ENCODE measurements at regions not wholly inside any gene's neighbourhood (a gene's known extent, or its start where the extent isn't known, plus 50 kb on each side); places are given as distances from the start of the nearest gene placed in this dataset.

DNA sequence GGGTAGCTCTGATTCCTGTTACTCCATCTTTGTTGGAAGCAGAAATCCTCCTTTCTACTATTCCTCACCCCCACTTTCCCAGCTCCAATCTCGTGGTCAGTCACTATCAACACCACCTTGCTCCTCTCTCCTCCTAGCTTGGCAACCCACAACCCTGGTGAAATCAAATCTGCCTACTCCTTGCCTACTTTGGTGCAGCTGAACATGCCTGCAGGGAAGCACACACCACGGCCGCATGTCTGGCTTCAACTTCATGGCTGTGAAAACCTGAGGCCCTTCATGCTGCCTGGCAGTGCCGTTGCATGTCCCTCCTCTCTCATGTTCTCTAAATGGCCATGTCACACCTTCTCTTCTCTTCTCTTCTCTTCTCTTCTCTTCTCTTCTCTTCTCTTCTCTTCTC is 112.4 kb upstream of the FOXA2 start:
- Histone ChIP-seq H3K4me2 (ENCODE audit: insufficient read depth, low read length) (no peak overlapping the region), H2AFZ (ENCODE audit: low read depth, low read length) (no peak overlapping the region), H3K4me1 (replicated peaks in 1 of 2; ENCODE audit: control insufficient read depth in 2 of 2, insufficient read depth in 2 of 2, low read length in 2 of 2) (peaks cover 0 to 1% of the 10 kb centered on the region in 2 experiments; a peak in 2 of 5 replicates), H3K79me2 (ENCODE audit: control insufficient read depth, insufficient read depth, low read length) (no peaks in the 10 kb centered on the region), H4K20me1 (replicated peaks; ENCODE audit: control insufficient read depth, insufficient read depth, low read length) (no peaks in the 10 kb centered on the region), H3K27me3 (ENCODE audit: control insufficient read depth in 2 of 2, insufficient read depth in 2 of 2, low read length in 2 of 2) (no peaks in the 10 kb centered on the region; a peak in 1 of 5 replicates), H3K9me3 (replicated peaks; ENCODE audit: control insufficient read depth, insufficient read depth, low read depth, low read length) (no peaks in the 10 kb centered on the region), H3K9me1 (ENCODE audit: control insufficient read depth, insufficient read depth, low read length) (no peaks in the 10 kb centered on the region), H3K27ac (ENCODE audit: extremely low read depth, low read depth, low read length) (no peak overlapping the region), H3K4me3 (no peak overlapping the region), H3K9ac (ENCODE audit: insufficient read depth in 1 of 2, low read depth in 2 of 2, low read length in 2 of 2) (no peak overlapping the region), H3K36me3 (ENCODE audit: control insufficient read depth, insufficient read depth, low read length) (no peaks in the 10 kb centered on the region)
- POLR2A ChIA-PET: interaction anchor here (0.6 to 0.9 kb wide), 3 partner anchors 311 to 644 kb away, joined by 3 read pairs; no protein-coding TSS in a partner anchor
- in situ Hi-C loops (cut with MboI) (no loop called here), intact Hi-C loops (cut with micrococcal nuclease) (loop anchor here (10.0 kb wide), 2 partner anchors 88 to 538 kb away; no protein-coding TSS in a partner anchor)
- FAIRE-seq: no peak
- DNase-seq (ENCODE audit: extremely low read depth in 1 of 4, low spot score in 3 of 4): no peak
- WGBS (ENCODE audit: insufficient coverage, low coverage, missing lambda C conversion rate): 0% methylated on average over 4 of the region's 4 CpGs
- CTCF ChIA-PET (ENCODE audit: low intra/inter-chr PET ratio): interaction anchor here (0.5 kb wide), 1 partner anchor 393 kb away, joined by 3 read pairs; no protein-coding TSS in a partner anchor
- no peak for ATAC-seq
- BruUV-seq (replicated peaks): no TSS peak
- TF ChIP-seq ZKSCAN3 (CRISPR knock-in tag; IDR thresholded peaks at IDR 0.05): no peak
- TF ChIP-seq, protein P1, sequence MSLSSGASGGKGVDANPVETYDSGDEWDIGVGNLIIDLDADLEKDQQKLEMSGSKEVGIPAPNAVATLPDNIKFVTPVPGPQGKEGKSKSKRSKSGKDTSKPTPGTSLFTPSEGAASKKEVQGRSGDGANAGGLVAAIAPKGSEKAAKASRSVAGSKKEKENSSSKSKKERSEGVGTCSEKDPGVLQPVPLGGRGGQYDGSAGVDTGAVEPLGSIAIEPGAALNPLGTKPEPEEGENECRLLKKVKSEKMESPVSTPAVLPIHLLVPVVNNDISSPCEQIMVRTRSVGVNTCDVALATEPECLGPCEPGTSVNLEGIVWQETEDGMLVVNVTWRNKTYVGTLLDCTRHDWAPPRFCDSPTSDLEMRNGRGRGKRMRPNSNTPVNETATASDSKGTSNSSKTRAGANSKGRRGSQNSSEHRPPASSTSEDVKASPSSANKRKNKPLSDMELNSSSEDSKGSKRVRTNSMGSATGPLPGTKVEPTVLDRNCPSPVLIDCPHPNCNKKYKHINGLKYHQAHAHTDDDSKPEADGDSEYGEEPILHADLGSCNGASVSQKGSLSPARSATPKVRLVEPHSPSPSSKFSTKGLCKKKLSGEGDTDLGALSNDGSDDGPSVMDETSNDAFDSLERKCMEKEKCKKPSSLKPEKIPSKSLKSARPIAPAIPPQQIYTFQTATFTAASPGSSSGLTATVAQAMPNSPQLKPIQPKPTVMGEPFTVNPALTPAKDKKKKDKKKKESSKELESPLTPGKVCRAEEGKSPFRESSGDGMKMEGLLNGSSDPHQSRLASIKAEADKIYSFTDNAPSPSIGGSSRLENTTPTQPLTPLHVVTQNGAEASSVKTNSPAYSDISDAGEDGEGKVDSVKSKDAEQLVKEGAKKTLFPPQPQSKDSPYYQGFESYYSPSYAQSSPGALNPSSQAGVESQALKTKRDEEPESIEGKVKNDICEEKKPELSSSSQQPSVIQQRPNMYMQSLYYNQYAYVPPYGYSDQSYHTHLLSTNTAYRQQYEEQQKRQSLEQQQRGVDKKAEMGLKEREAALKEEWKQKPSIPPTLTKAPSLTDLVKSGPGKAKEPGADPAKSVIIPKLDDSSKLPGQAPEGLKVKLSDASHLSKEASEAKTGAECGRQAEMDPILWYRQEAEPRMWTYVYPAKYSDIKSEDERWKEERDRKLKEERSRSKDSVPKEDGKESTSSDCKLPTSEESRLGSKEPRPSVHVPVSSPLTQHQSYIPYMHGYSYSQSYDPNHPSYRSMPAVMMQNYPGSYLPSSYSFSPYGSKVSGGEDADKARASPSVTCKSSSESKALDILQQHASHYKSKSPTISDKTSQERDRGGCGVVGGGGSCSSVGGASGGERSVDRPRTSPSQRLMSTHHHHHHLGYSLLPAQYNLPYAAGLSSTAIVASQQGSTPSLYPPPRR (CRISPR knock-in tag; IDR thresholded peaks at IDR 0.05; ENCODE audit: borderline replicate concordance): no peak
- TF ChIP-seq ZNF134 (CRISPR knock-in tag; conservative IDR thresholded peaks at IDR 0.05): no peak

Data from K562 (cell line).